K562 (cell line): ENCODE measurements at regions not wholly inside any gene's neighbourhood (a gene's known extent, or its start where the extent isn't known, plus 50 kb on each side); places are given as distances from the start of the nearest gene placed in this dataset.

Source experiments
- ATAC-seq: fragments of 200-7000 bp; cut with Tn5 transposase; 3 replicates; pipeline ENCODE4 v1.9.1; 2020; ENCODE audit warnings: moderate library complexity
- BruUV-seq: library from RNA; stranded (reverse); fragments of 400-500 nt; replicated peaks from 2 replicates; lab custom pipeline; 2021; lab: Mats Ljungman, UMichigan
- CTCF ChIA-PET: fragments of 300-600 bp; formaldehyde crosslinking; extraction: SDS; loops from one replicate; lab custom pipeline; 2021; ENCODE audit warnings: low intra/inter-chr PET ratio; lab: Yijun Ruan, JAX
- POLR2A ChIA-PET: fragments of 300-600, 350-650 bp; sonication (Branson Sonifier 250); formaldehyde crosslinking; extraction: SDS; loops from one replicate; lab custom pipeline; 2021; ENCODE audit warnings: antibody characterized with exemption, inconsistent platforms; lab: Yijun Ruan, JAX
- DNase-seq, 4 experiments: peaks; one replicate each; pipeline versions ENCODE4 v3.0.0 to v3.0.0-alpha.2; 2011 to 2018; ENCODE audit warnings: low spot score in 3 of 4, mixed read lengths in 3 of 4; ENCODE audit errors: extremely low read depth in 1 of 4
- FAIRE-seq: peaks from 2 replicates; lab custom pipeline; 2011; peaks lifted over from hg19 to GRCh38; lab: Jason Lieb, UNC
- H2AFZ ChIP-seq: 2 replicates; pipeline ENCODE4 v1.6.0; 2011; ENCODE audit warnings: low read depth, low read length, control low read depth, inconsistent platforms
- H3K27ac ChIP-seq: fragments of 200-600 bp; 3 replicates; pipeline ENCODE4 v1.8.0; 2011; ENCODE audit warnings: low read depth, mild to moderate bottlenecking, control low read depth, inconsistent platforms, low read length, moderate library complexity, mixed read lengths; ENCODE audit errors: extremely low read depth
- H3K27me3 ChIP-seq, 2 experiments: fragments of 300-600 bp in 1 of 2; 2 replicates in 1 of 2; 3 replicates in 1 of 2; pipeline versions ENCODE4 v1.6.0 to v1.8.0; 2011; ENCODE audit warnings: inconsistent platforms in 2 of 2, low read length in 2 of 2, mild to moderate bottlenecking in 1 of 2, mixed read lengths in 1 of 2, moderate library complexity in 1 of 2; ENCODE audit not compliant: control insufficient read depth in 2 of 2, insufficient read depth in 2 of 2
- H3K36me3 ChIP-seq: fragments of 300-600 bp; 3 replicates; pipeline ENCODE4 v1.8.0; 2011; ENCODE audit warnings: mild to moderate bottlenecking, low read length, inconsistent platforms; ENCODE audit not compliant: control insufficient read depth, insufficient read depth
- H3K4me1 ChIP-seq, 2 experiments: fragments of 200-600 bp in 1 of 2; replicated peaks in 1 of 2; 2 replicates in 1 of 2; 3 replicates in 1 of 2; pipeline versions ENCODE4 v1.5.1 to v1.8.0; 2011; ENCODE audit warnings: inconsistent platforms in 2 of 2, low read length in 2 of 2, mild to moderate bottlenecking in 1 of 2, mixed read lengths in 1 of 2, moderate library complexity in 1 of 2; ENCODE audit not compliant: control insufficient read depth in 2 of 2, insufficient read depth in 2 of 2
- H3K4me2 ChIP-seq: 2 replicates; pipeline ENCODE4 v1.6.1; 2011; ENCODE audit warnings: low read length, control low read depth, inconsistent platforms, mixed read lengths; ENCODE audit not compliant: insufficient read depth
- H3K4me3 ChIP-seq: fragments of 200-600 bp; sonication (generic), shearing (Covaris generic); 2 replicates; pipeline ENCODE4 v1.5.1; 2016; ENCODE audit warnings: control low read depth, inconsistent platforms
- H3K79me2 ChIP-seq: fragments of 200-600 bp; 3 replicates; pipeline ENCODE4 v1.8.0; 2011; ENCODE audit warnings: low read length, inconsistent platforms; ENCODE audit not compliant: control insufficient read depth, insufficient read depth
- H3K9ac ChIP-seq, 2 experiments: 2 replicates each; pipeline versions ENCODE4 v1.6.0 to v1.6.1; 2011; ENCODE audit warnings: low read depth in 2 of 2, low read length in 2 of 2, control low read depth in 1 of 2, inconsistent platforms in 1 of 2, mild to moderate bottlenecking in 1 of 2, mixed read lengths in 1 of 2; ENCODE audit not compliant: insufficient read depth in 1 of 2
- H3K9me1 ChIP-seq: one replicate; pipeline ENCODE4 v1.6.0; 2011; ENCODE audit warnings: inconsistent platforms, mild to moderate bottlenecking, low read length, moderate library complexity; ENCODE audit not compliant: control insufficient read depth, insufficient read depth
- H3K9me3 ChIP-seq: replicated peaks from 2 replicates; pipeline ENCODE4 v1.5.1; 2011; ENCODE audit warnings: low read depth, low read length, inconsistent platforms; ENCODE audit not compliant: control insufficient read depth, insufficient read depth
- H4K20me1 ChIP-seq: replicated peaks from 2 replicates; pipeline ENCODE4 v1.6.1; 2011; ENCODE audit warnings: low read length, inconsistent platforms, mixed read lengths; ENCODE audit not compliant: control insufficient read depth, insufficient read depth
- CTCF ChIP-seq, 3 experiments: IDR thresholded peaks in 2 of 3; conservative IDR thresholded peaks in 1 of 3; 2 replicates each; pipeline ENCODE4 v1.5.1; 2011 to 2012; ENCODE audit warnings: low read length in 3 of 3, mild to moderate bottlenecking in 3 of 3, control low read depth in 2 of 3, improper control_type of control experiment in 1 of 3, inconsistent platforms in 1 of 3, low read depth in 1 of 3, mixed read lengths in 1 of 3, moderate library complexity in 1 of 3; ENCODE audit not compliant: insufficient read depth in 2 of 3
- DACH1 ChIP-seq: fragments of 450-650 bp; IDR thresholded peaks from 2 replicates; pipeline ENCODE4 v1.6.1; 2018; ENCODE audit not compliant: partially characterized antibody
- PHF20 ChIP-seq: fragments of 450-650 bp; IDR thresholded peaks from 2 replicates; pipeline ENCODE4 v1.6.1; 2018; ENCODE audit not compliant: partially characterized antibody
- RAD21 ChIP-seq, 2 experiments: fragments of 250-450 bp in 1 of 2; fragments of 450-650 bp in 1 of 2; sonication (Bioruptor Pico) in 1 of 2; formaldehyde crosslinking in 1 of 2; IDR thresholded peaks in 1 of 2; conservative IDR thresholded peaks in 1 of 2; 2 replicates each; pipeline versions ENCODE4 v1.4.0 to v1.8.0; 2020 to 2022; ENCODE audit warnings: mild to moderate bottlenecking in 2 of 2, moderate library complexity in 1 of 2
- WGBS: fragments of 100-300 bp; shearing (Covaris generic); methylation state at CpG from one replicate; pipeline ENCODE4 v1.1.6; 2016; ENCODE audit warnings: low coverage, mixed read lengths; ENCODE audit not compliant: insufficient coverage; ENCODE audit errors: missing lambda C conversion rate; 5-methylcytosine and 5-hydroxymethylcytosine counted together
- in situ Hi-C: fragments of 300-500 bp; cut with MboI; formaldehyde crosslinking; loops from 4 replicates; pipeline ENCODE4 v1.15.0; 2018; ENCODE audit warnings: inconsistent platforms, mixed read lengths
- intact Hi-C: fragments of 100-400 bp; cut with micrococcal nuclease; formaldehyde crosslinking; loops from 2 replicates; pipeline ENCODE4 v1.14.2; 2022

- Histone ChIP-seq H3K4me1 (no peaks in the 10 kb centered on the region), H3K4me2 (no peak overlapping the region), H3K36me3 (no peaks in the 10 kb centered on the region), H3K27ac (no peak overlapping the region), H2AFZ (no peak overlapping the region), H3K4me3 (no peak overlapping the region), H3K9me3 (no peaks in the 10 kb centered on the region), H3K9ac (no peak overlapping the region), H4K20me1 (no peaks in the 10 kb centered on the region), H3K9me1 (no peaks in the 10 kb centered on the region), H3K79me2 (no peaks in the 10 kb centered on the region), H3K27me3 (peaks cover 0 to 8% of the 10 kb centered on the region in 2 experiments; a peak in 1 of 5 replicates)
- ChIA-PET POLR2A (no interaction called here), CTCF (no interaction called here)
- DNase-seq: peak in 1 of 4 experiments; percentile 5
- 0% methylated on average over 4 of the region's 4 CpGs for WGBS
- FAIRE-seq: no peak
- intact Hi-C loops (no loop called here), in situ Hi-C loops (no loop called here)
- no TSS peak for BruUV-seq
- no peak for ATAC-seq
- TF ChIP-seq DACH1: no peak
- 0 out of 4 replicates have a peak, but pooled peaks of 1 of the 2 experiments have one; percentile 34 for TF ChIP-seq RAD21 (CRISPR knock-in tag; conservative IDR thresholded peaks at IDR 0.05 in 1 of 2, IDR thresholded peaks at IDR 0.05 in 1 of 2)
- TF ChIP-seq CTCF (IDR thresholded peaks at IDR 0.05 in 2 of 3, conservative IDR thresholded peaks at IDR 0.05 in 1 of 3; ENCODE audit: insufficient read depth in 2 of 3, low read depth in 1 of 3, low read length in 3 of 3): peak in 1 of 3 experiments; percentile 23; a peak in 2 of 6 replicates
- TF ChIP-seq PHF20: no peak
Observed at GRCh38 chr13:23510979-23511735, 59.1 kb upstream of the TNFRSF19 start.
